ENCODE measurements at regions not wholly inside any gene's neighbourhood (a gene's known extent, or its start where the extent isn't known, plus 50 kb on each side); places are given as distances from the start of the nearest gene placed in this dataset.
"Not testable (repeated sequence)": the region's sequence is repeated elsewhere in the genome, so short reads cannot be mapped to it uniquely, and the experiment has no call there.

DNA sequence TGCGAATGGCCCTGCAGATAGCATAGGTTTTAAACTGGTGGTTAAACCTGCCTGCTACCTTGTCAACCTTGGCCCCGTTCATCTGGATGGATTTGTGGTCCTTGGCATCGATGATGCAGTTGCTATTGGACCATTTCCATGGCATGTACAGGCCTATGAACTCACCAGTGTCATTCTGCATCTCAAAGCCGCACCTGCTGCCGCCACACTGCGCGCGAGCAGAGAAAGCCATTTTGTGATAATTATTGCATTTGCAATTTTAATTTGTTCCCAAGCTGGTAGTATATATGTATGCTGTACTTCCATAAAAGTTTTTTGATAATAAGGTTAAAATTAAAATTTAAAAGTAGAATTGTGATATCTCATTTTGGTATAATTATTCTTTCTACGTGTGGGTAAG lies 94.8 kb upstream of the UXS1 start:
- DNase-seq: no peak

DNA sequence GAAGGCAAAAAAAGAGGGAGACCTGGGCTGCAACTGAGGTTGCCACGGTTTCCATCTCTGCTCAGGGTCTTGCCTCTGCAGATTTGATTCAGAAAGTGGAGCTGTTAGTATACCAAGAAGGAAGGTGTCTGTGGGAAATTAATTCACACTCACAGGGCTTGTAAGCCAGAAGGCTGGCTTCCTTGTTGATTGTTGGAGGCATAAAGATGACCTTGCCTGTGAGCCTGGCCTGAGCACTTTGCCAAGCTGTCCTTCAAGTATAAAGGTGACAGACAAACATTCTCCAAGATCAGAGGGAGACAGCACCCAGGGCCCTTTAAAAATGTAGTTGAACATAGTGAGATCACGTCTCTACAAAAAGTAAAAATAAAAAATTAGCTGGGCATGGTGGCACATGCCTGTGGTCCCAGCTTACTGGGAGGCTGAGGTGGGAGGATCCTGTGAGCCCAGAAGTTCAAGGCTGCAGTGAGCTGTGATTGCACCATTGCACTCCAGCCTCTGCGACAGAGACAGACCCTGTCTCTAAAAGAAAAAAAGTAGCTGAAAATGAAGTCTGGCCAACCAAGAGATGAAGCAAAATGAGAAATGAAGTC lies 91.2 kb upstream of the UXS1 start:
- no peak for DNase-seq

DNA sequence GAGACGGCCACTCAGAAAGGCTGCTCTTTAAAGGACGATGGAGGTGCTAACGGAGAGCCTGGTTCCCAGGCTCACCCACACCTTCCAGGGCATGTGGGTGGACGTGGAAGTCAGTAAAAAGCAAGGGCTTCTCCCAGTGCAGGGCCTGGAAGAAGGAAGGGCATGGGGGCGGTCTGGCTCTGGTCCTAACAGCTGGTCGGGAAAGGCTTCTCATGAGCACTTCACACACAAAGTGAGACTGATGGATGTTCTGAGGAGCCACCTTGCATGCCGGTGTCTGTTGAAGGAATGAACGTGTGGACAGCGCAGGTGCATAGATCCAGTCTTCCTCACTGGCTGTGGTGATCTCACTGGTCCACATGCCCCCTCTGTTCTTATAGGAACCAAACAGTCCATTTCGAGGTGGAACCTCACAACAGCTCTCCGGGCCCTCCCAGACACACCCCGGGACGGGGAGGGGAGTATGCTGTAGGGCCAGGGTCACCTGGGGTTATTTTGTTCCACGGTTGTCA lies 90.6 kb upstream of the UXS1 start:
- DNase-seq: no peak

GRCh38 chr2:106284255-106284654 lies 90.2 kb upstream of the UXS1 start:
- DNase-seq: no peak

GRCh38 chr2:106283228-106284152 lies 89.4 kb upstream of the UXS1 start:
- not testable (repeated sequence) for DNase-seq

GRCh38 chr2:106282462-106283170 lies 88.5 kb upstream of the UXS1 start:
- DNase-seq: no peak

GRCh38 chr2:106281907-106282430 lies 87.9 kb upstream of the UXS1 start:
- DNase-seq: not testable (repeated sequence)

DNA sequence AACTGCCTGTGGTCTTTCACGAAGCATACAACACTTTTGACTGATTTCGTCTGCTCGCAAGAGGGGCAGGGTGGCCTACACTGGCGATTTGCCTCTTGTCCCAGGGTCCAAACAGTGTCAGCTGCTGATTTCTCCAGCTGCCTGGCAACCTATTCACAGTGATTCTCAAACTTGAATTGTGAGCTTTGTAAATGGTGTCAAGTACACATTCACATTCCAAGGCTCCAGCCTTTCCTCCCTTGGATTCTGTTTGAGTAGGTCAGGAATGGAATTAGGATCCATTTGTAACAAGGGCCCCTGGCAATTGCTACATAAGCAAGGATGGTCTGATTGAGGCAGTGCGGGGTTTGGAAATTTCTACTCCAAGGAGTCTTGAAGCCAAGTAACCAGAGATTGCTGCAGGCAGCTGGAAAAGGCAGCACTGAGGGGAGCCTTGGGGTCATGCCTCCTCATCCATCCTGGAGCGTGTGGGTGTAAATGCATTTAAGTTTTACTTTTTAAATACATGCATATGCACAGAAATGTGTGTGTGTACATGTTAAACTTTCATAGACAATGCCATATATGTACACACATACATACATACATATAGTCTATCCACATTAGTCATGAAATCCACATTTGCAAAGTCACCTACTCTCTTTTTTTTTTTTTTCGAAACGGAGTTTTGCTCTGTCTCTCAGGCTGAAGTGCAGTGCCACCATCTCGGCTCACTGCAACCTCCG lies 86.8 kb upstream of the UXS1 start:
- DNase-seq: no peak

DNA sequence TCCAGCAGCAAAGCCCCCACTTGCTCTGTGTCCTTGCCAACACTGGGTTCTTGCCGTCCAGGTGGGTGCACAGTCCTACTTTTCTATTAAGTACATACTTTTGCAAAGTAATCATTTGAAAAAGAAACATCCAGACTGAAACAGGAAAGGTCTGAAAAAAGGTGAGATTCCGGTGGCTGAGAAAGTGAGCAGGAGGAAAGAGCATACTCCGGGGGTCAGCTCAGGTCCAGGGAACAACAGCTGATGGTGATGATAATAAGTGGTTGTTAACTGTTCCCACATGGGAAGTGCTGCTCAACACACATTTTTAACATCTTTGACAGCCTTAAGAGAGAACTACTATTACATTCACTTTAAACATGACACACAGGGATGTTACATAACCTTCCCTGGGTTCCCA lies 86.1 kb upstream of the UXS1 start:
- no peak for DNase-seq

GRCh38 chr2:106278112-106278876 lies 84.2 kb upstream of the UXS1 start:
- no peak for DNase-seq

DNA sequence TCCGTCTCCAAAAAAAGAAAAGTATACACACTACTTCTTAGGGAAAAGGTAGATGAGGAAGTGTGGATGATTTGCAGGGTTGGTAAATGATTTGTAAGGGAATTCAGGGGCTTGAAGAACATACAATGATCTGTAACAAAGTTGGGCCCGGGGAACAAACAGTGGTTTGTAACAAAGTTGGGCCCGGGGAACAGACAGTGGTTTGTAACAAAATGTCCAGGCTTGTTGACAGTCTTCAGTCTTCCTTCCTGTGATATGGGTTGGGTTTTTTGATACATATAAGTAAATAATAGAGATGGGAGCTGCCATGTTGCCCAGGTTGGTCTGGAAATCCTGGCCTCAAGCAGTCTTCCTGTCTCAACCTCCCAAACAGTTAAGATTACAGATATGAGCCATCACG lies 83.3 kb upstream of the UXS1 start:
- DNase-seq: no peak

GRCh38 chr2:106275971-106276370 lies 81.9 kb upstream of the UXS1 start:
- no peak for DNase-seq

DNA sequence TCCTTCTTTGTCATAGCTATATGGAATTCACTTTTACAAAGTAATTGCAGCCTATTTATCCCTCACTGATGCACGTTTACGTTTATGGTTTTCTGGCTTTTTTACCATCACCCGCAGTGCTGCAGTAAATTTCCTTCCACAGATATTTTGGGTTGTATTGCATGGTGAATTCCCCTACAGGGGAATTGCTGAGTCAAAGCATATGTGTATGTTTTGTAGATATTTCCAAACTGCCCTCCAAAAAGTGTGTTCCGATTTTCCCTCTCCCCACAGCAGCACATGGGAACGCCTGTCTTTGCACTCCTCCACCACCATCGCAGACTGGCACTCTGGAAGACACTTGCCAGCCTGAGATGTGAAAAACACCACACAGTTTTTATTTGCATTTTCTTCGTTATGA lies 80.6 kb upstream of the UXS1 start:
- DNase-seq: no peak

- no peak for DNase-seq
These were observed 78.2 kb upstream of the UXS1 start for GRCh38 chr2:106272216-106272807.

DNA sequence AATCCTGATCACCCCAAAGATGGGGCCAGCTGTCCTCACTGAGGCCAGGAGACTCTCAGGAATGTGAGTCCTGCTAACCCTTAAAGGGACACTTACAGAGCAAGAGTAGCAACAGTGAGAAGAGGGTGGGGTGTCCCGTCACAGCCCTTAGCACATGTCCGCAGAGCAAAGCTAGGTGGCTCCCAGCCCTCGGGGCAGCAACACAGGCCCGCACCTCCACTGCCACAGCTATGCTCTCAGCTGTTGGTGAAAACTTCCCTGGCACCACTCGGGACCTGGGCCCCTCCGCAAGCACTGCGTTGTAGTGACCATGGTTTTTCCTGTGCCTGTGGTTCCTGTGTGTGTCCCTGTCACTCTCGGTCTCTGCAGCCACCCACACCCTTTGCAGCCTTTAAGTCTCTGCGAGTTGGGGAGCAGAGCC lies 76.4 kb upstream of the UXS1 start:
- no peak for DNase-seq

- DNase-seq: peak in 2 of 4 experiments; percentile 5 to 8
These were observed 75.6 kb upstream of the UXS1 start for GRCh38 chr2:106269591-106270291.

DNA sequence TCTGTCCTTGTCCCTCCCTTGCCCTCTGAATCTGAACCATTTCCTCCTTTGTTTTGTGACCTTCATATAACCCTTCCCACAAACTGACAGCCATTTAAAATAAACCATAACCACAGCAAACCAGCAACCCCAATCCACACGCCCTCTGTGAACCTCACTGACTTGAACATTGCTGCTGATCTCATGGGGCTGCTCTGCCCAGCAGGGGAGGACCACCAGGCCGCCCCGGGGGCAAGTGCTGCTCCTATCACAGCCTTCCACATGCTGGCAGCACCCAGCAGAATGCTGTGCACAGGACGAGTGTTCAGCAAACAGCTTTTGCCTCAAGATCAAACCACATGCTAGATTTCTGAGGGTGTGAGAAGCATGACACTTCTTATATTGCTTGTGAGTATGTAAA lies 73.9 kb upstream of the UXS1 start:
- DNase-seq: no peak

DNA sequence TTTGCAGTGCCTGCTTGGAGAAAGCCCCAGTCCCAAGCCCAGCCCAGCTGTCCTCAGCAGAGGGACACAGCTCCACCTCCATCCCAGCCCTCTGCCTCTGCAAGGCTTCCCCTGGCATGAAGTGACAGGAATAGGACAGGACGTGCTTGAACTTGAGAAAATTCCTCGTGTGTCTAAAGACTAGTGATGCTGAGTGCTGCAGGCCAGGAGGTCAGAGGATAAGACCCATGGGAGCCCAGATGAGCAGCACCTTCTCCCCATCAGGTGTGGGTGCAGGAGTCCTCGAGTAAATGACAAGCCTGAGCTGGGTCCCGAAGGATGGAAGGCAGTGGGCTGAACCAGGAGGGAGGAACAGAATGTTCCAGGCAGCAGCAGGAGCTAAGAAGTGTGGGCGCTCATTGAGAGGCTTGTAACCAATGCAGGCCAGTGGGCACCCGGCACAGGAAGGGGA lies 67.8 kb upstream of the UXS1 start:
- DNase-seq: no peak

- not testable (repeated sequence) for DNase-seq
These were observed 64.8 kb upstream of the UXS1 start for GRCh38 chr2:106258859-106259258.

DNA sequence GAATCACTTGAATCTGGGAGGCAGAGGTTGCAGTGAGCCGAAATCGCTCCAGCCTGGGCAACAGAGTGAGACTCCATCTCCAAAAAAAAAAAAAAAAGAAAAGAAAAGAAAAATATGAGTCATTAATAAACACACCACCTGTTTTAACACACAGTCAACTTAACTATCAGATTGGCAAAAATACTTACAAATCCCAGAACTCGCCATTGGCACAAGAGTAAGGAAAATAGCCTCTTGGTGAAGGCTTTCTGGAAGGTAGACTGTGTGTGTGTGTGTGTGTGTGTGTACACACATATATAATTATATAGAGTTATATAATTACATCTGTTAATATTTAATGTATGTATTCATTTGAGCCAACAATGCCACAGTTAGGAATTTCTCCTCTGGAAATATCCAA lies 63.7 kb upstream of the UXS1 start:
- no peak for DNase-seq

- DNase-seq: no peak
These were observed 63.0 kb upstream of the UXS1 start for GRCh38 chr2:106257135-106257534.

Measured in activated CD4-positive, CD25-positive, alpha-beta regulatory T cell (primary cell).